GM21526 (cell line): ENCODE measurements at regions not wholly inside any gene's neighbourhood (a gene's known extent, or its start where the extent isn't known, plus 50 kb on each side); places are given as distances from the start of the nearest gene placed in this dataset.

ENCODE experiments used
- ATAC-seq: cut with Tn5 transposase; IDR thresholded peaks from one replicate; pipeline ENCODE4 v1.9.1; 2021; ENCODE audit warnings: moderate library complexity; ENCODE audit not compliant: unreplicated experiment, low FRiP score

DNA sequence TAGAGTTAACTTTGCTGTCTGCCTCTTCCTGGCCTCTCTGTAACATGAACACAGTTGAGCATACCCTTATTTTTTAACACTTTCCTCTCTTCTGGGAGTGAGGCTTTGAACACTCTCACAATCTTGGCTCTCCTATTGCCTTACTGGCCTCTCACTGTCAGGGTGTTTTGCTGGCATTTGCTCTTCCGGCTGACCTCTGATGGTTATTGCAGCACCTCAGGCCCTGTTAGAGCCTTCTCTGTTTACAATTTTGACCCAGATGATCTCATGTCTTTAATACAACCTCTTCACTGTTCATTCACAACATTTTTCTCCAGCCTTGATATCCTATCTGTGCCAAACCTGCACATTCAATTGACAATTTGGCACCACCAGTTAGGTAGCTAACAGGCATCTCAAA is 357.8 kb upstream of the USP15 start:
- no peak for ATAC-seq

DNA sequence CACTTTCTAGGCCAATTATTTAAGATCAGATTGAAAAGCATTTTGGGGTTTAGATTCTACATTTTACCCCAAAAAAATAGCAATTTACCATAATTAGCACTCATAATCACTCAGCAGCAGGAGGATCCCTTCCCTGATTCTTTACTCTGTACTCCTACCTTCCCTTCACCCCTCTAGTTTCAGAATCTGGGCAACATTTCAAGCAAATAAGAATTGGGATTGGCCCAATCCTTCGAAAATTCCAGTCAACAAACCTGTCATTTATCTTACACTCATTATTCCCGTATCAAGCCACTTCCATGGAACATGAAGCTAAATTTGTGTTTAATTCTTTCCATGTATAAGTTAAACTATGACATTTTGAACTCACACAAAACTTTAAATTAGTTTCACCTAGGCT is 349.1 kb upstream of the USP15 start:
- ATAC-seq, result no peak

DNA sequence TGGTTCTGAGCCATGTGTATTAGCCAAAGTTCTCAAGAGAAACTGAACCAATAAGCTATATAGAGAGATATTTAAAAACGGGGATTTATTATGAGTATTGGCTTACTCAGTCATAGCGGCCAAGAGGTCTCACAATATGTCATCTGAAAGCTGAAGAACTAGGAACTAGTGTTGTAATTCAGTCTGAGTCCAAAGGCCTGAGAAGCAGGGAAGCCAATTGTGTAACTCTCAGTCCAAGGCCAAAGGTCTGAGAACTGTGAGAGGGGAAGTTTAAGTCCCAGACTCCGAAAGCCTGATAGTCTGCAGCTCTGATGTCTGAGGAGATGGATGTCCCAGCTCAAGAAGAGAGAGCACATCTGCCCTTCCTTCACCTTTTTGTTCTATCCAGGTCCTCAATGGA is 344.8 kb upstream of the USP15 start:
- no peak for ATAC-seq

DNA sequence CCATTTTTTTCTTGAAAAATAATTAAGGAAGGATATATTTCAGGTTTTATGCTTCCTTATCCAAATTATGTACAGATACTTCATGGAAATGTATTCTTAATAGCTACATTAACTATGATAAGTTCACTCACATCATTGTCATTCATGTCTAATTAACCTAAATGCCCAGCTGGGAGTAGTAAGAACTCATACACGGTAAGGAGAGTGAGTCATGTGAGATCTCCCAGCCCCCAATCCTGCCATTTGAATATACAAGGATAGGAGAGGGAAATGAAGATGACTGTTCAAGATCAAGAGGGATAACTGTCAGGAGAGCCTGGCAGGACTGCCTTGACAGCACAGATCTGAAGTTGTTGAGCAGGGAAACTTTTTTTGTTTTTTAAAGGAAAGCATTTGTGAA is 343.4 kb upstream of the USP15 start:
- no peak for ATAC-seq

DNA sequence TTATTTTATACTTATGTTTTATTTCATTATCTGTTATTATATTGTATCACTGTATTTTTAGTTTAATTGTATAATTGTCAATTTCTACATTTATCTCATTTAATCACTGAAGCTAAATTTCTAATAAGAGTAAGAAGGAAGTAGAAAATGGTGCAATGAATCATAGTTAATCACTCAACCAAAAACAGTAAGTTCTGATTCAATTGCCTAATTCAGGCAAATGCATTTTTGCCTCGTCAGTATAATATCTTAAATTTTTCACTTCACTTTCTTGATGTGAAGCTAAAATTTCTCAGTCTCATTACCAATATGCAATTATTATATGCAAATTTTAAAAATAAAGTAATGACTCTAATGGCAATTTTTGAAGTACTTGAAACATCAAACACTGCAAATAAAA is 340.5 kb upstream of the USP15 start:
- ATAC-seq, result no peak

DNA sequence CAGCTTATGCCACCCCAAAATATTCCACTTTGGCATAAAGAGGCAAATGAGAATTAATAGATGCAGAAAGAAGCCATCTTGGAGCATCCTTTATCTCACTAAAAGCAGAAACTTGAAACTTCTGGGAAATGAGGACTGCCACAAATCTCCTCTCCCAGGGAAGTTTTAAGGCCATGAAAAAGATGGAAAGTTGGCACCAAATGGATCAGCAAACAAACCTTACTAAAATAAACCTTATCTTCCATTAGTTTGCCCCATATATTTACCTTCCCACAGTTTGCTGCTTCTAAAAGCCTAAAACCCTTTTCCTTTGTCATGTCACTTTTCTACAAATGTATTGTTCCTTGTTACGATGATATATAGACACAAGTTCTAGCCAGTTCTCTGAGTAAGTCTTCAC is 340.0 kb upstream of the USP15 start:
- ATAC-seq, result no peak

DNA sequence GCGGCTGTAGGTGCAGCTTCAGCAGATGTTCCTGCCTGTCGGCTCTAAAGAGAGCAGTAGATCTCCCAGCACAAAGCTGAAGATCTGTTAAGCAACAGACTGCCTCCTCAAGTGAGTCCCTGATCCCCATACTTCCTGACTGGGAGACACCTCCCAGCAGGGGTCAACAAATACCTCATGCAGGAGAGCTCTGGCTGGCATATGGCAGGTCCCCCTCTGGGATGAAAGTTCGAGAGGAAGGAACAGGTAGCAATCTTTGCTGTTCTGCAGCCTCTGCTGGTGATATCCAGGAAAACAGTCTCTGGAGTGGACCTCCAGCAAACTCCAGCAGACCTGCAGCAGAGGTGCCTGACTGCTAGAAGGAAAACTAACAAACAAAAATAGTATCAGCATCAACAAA is 337.1 kb upstream of the USP15 start:
- no peak for ATAC-seq

DNA sequence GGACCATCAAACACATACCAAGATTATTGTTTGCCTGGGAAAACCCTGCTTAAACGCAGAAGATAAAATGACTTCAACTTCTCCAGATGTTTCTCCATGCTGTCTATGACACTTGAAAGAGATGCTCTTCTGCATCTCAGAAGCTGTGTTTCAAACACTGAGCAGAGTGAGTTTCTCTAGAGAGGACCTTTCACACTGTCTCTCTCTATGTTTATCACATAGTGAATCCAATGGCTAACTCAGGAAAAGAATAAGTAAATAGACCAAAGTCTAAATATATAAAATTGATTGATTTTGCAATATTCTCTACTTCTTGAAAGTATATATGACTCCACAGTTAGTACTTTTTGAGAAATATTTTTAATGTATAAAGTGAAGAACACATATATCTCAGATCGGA is 325.6 kb upstream of the USP15 start:
- no peak for ATAC-seq

DNA sequence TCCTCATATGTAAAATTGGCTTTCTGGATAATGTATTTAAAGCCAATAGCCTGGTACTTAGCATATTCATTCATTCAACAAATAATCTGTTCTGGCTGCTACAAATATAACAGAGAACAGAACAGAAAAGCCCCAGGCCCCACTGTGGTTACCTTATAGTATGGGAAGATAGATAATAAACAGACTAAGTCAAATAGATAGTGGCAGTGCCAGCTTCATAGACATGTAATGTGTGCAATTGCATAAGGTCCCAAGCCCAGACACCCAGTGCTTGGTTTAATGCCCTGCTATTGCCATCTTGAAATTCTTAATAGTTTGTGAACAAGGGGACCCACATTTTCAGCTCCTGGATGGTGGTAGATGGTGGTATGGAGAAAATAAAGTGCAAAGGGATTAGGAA is 320.2 kb upstream of the USP15 start:
- ATAC-seq, result no peak

DNA sequence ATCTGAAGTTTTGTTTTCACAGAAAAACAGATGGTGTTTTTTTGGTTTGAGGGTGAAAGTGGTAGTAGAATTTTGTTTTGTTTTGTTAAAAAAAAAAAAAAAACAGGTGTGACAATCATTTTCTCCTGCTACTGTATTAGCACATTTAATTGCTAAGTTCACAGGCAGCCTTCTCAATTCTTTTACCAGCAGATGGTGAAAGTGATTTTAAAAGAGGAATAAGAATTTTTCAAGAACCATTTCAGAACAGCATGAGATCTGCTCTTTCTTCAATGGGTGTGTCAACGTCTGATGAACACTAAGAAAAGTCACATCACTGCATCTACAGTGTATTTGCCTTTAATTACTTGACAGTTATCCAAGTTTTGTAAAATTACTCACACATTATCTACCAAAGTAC is 303.7 kb upstream of the USP15 start:
- no peak for ATAC-seq

DNA sequence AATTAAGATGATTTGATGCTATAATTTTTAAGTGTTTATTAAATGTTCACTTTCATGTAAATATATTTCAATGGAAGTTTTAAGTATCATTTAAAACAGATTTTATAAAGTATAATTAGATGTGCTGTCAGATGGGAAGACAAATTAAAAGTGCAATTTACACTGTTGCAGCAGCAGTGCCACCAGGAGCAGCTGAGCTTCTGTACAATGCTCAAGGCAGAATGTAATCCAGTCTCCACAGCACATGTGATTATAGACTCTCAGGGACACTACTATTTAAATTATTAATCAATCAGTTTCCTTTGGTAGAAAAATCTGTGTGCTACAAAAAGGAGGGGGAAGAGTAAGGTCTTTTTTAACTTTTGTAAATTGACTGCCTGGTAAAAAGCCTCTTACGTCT is 285.7 kb upstream of the USP15 start:
- no peak for ATAC-seq

DNA sequence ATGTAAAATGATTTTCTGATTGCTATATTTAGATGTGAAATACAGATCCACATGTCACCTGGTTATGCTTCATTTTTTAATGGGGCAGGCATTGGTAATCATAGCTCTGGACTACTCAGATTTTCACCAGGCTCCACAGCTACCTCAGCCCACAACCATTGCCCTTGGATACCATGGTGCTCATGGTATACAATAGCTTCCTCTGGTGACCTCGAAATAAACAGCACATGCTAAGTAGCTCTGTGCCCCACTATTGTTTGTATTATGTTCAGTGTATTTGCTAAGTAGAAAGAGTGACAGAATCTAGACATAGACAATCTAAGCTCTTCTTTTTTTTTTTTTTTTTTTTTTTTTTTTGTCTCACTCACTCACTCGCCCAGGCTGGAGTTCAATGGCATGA is 274.4 kb upstream of the USP15 start:
- ATAC-seq, result no peak

DNA sequence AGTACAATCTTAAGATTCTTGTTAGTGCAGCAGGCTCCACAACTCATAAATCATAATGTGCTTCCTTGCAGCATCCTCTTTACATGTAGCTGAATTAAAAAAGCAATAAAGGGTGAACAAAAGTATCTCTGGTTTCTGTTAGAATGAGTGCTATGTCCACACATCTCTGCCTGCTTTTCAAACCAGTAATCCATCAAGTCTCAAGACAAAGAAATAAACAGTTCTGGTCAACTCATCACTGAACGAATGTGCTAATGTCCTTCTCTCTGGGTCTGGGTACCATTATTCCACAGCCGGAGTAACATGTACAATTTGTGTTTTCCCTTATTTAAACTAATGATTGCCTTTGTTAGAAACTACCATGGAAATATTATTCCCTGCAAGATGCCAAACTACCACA is 273.0 kb upstream of the USP15 start:
- ATAC-seq, result no peak

DNA sequence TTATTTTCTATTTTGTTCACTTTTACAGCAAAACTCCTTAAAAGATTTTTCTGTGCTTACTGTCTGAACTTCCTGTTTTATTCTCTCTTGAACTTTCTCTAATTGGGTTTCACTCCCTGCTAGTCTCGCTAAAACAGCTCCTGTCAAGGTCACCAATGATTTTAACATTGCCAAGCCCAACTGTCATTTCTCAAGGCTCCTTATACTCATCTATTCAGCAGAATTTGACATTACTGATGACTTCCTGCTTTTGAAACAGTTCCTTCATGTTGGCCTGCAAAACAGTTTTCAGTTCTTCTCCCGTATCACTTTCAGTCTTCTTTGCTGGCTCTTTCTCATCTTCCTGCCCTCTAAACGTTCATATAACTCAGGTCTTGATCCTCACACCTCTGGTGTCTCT is 268.5 kb upstream of the USP15 start:
- ATAC-seq, result no peak

DNA sequence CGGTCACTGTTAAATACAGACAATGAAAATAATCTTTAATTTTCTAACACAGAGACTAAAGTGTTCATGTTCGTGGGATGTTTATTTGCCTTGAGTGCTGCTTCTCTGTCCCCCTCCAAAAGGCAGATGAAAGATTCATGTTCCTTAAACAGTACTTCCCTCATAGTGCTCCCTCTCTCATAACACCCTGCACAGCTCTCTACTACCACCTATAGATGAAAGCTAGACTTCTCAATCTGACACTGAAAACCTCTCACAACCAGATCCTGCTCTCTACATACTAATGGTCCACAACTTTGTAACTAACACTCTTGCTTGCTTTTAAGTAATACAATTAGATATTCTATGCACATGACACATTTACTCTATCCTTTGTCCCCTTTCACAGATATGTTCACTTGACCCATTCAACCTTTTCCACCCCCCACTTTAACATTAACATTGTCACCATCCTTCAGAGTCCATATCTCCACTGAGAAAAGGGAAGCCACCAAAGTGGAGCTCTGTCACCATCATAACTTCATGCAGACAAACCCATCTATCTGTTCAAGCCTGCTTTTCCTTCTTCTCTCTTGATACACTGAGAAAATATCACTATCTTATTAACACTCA is 266.4 kb upstream of the USP15 start:
- ATAC-seq, result peak; percentile 76

DNA sequence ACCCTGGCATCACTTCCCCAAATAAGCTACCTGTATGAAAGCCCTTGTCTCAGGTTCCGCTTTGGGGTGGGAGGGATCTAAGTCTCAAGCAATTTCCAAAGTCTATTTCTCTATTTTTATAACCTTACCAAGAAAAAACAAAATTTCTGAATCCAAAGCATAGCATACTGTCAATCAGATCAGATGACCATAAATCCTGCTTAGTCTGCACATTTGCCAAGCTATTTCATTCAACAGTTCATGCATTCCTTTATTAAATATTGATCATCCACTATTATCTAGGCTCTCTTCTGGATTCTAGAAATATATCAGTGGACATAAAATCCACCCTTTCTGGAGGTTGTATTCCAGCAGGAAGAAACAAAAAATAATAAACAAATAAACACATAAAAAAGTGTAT is 263.5 kb upstream of the USP15 start:
- no peak for ATAC-seq

DNA sequence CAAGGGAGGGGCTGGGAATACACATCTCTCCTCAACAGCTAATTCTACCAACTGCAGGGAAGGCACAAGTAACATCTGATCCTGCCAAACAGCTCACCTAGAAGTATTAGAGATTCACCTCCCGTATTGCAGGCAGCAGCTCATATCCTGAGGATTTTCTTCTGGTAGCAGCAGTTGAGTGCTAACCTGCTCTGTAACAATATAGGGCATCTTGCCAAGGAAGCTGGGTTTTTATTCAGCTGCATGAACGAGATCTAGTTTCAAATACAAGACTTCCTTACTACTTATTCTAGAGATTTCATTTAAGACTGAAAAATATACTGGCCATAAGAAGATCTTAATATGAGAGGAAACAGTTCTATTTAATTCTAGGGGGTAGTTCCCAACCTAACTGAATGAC is 261.4 kb upstream of the USP15 start:
- no peak for ATAC-seq

DNA sequence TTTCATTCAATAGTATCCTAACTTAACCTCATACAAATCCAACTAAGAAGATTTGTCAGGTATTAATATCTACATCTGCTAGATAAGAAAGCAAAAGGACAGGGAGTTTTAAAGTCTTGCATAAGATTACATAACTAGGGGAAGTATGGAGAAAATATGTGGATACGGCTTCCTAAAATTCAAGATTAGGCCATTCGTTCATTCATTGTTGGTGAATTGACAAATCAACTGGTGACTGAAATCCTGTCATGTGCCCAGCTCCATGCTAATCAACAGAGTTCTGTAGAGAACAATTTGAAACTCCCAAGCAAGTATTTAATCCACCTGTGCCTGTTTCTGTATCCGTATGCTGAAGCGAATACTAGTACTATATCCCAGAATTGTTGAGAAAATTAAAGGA is 260.9 kb upstream of the USP15 start:
- no peak for ATAC-seq

DNA sequence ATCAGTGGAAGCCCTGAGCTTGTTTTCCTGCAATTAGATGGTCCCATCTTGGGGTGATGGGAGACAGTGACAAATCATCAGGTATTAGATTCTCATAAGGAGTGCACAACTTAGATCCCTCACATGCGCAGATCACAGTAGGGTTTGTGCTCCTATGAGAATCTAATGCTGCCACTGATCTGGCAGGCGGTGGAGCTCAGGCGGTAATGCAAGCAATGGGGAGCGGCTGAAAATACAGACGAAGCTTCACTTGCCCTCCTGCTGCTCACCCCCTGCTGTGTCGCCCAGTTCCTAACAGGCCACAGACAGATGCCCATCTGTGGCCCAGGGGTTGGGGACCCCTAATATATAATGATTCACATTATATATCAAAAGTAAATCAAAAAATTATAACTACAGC is 258.8 kb upstream of the USP15 start:
- ATAC-seq, result no peak

DNA sequence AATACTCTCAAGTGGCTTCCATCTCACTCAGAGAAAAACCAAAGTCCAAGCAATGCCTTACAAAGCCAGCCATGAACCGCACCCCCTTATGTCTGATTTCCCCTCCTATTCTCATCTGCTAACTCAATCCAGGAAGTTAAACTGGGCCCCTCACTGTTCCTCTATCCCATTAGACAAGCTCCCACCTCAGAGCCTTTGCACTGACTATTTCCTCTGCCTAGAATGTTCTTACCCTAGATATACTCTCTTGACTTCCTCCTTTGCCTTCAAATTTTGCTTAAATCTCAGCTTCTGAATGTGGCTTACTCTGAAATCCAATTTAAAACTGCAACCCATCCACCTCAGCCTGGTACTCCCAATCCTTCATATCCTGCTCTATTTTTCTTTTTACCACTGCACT is 257.0 kb upstream of the USP15 start:
- ATAC-seq, result no peak

DNA sequence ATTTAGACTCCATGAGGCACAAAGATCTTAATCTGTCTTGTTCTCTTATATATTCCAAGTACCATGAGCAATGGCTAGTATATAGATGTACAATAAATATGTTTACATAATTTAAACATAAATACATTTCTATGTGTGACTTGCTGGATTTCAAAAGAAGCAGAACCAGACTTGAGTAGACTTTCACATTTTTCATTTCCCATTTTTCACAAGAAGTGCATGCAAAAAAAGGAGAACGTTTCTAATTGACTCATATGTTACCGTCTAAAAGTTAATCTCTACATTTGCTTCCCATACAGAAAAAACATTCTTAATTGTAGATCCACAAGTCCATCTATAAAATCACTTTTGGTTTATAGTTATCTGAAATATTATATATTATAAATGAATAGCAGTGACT is 256.5 kb upstream of the USP15 start:
- ATAC-seq, result no peak

DNA sequence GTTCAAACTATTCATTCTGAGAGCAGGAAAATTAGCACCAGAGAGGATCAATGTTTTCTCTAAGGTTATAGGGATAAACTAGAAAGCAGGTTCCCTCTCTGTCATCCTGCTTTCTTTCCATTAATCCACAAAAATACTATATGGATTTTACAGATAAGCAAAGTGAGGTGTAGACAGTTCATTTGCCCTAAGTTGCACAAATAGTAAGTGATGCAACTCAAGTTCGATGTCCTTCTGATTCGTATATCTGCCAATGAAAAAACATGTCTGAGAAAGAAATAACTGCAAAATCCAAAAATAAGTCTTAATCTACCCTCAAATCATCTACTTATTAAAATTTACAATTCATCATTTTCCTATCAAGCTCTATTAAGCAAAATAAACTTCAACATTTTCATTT is 254.6 kb upstream of the USP15 start:
- no peak for ATAC-seq

DNA sequence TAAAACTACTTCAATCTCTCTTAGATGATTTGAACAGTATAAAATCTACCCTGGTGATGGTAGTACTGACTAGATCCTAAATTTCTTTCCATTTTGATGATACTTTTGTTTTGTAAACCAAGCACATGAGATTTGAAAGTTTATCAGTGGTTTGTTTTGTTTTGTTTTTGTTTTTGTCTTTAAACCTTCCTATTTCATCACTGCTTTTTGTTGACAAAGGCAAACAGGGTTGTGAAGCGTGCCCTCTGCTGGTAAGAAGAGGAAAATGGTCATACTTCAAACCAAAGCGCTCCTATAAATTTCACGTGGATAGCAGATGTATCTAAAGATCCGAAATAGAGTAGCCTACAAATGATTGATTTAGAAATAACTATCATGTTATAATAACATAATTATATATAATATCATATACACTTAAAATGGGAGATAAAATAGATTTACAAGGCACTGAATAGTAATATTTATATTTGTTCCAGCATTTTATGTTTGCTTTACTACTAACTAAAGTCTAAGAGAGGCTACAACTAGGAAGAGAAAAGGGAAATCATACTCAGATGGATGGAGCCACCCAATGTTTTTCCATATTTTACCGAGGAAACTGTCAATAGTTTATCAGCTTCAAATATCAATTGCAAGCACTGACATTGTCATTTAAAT is 254.0 kb upstream of the USP15 start:
- ATAC-seq, result peak; percentile 79
